ENCODE measurements at regions not wholly inside any gene's neighbourhood (a gene's known extent, or its start where the extent isn't known, plus 50 kb on each side); places are given as distances from the start of the nearest gene placed in this dataset.

GRCh38 chr7:122211362-122211761 lies 67.3 kb upstream of the AASS start:
- no peak for TF ChIP-seq CTCF (IDR thresholded peaks at IDR 0.05)
- TF ChIP-seq POLR2A (IDR thresholded peaks at IDR 0.05): no peak
- no peak for TF ChIP-seq POLR2AphosphoS5 (IDR thresholded peaks at IDR 0.05)
